ENCODE measurements at regions not wholly inside any gene's neighbourhood (a gene's known extent, or its start where the extent isn't known, plus 50 kb on each side); places are given as distances from the start of the nearest gene placed in this dataset.

DNA sequence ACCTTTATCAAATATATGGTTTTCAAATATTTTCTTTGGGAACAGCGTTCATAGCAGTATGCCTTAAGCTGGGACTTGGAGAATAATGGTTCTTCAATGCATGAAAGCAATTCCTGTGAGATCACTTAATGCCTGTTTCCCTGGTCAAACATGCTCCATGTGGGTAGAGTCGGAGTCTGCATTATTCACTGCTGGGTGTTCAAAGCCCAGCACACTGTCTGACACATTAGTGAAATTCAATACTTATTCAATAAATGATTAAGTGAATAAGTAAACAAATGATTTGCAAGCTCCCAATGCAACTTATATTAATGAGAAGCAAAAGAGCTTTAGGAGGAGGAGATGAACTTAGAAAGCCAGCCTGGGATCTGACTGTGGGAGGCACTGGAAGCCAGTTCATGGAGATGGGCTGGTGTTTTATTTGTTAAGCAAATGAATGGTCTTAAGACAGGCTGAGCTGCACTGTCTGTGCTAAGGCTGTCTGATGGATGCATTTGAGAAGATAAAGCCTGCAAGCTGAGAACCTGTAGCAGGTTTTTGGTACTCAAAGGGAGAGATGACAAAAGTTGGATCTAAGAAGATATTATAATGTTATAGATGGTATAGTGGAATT, 490.8 kb downstream of the MCTP2 start:
- Histone ChIP-seq H4K20me1 (ENCODE audit: insufficient read depth) (no peaks in the 10 kb centered on the region), H3K27ac (no peak overlapping the region), H3K9ac (no peak overlapping the region), H3K4me3 (no peak overlapping the region), H2AFZ (no peak overlapping the region), H3K27me3 (replicated peaks; ENCODE audit: insufficient read depth) (no peaks in the 10 kb centered on the region), H3K4me2 (ENCODE audit: unreplicated experiment) (no peak overlapping the region), H3K36me3 (ENCODE audit: low read depth) (no peaks in the 10 kb centered on the region), H3K9me3 (ENCODE audit: low read depth) (no peaks in the 10 kb centered on the region), H3K4me1 (ENCODE audit: insufficient read depth) (no peaks in the 10 kb centered on the region), H3K79me2 (ENCODE audit: insufficient read depth) (no peaks in the 10 kb centered on the region), H3K9me2 (ENCODE audit: insufficient read depth) (no peaks in the 10 kb centered on the region), H3F3A (ENCODE audit: insufficient read depth) (no peaks in the 10 kb centered on the region)
- DNase-seq: no peak
- TF ChIP-seq EZH2phosphoT487 (IDR thresholded peaks at IDR 0.05; ENCODE audit: insufficient read depth, low read depth) (no peak), EZH2 (IDR thresholded peaks at IDR 0.05; ENCODE audit: insufficient read depth, poor library complexity, severe bottlenecking) (no peak)
- WGBS, 2 experiments (ENCODE audit: low coverage in 1 of 2, low lambda C conversion rate in 2 of 2, missing lambda C conversion rate in 2 of 2): 18 to 21% methylated on average over 2 of the region's 2 CpGs
- in situ Hi-C loops (cut with MboI): no loop called here

GRCh38 chr15:94723801-94724200, 492.4 kb downstream of the MCTP2 start:
- H3K9ac ChIP-seq: no peak overlapping the region
- no peaks in the 10 kb centered on the region for H3K79me2 ChIP-seq (ENCODE audit: insufficient read depth)
- in situ Hi-C loops (cut with MboI): no loop called here
- no peaks in the 10 kb centered on the region for H3K36me3 ChIP-seq (ENCODE audit: low read depth)
- WGBS, 2 experiments (ENCODE audit: low coverage in 1 of 2, low lambda C conversion rate in 2 of 2, missing lambda C conversion rate in 2 of 2): 5 to 8% methylated on average over 2 of the region's 2 CpGs
- no peak for TF ChIP-seq EZH2 (IDR thresholded peaks at IDR 0.05; ENCODE audit: insufficient read depth, poor library complexity, severe bottlenecking)
- no peak for TF ChIP-seq EZH2phosphoT487 (IDR thresholded peaks at IDR 0.05; ENCODE audit: insufficient read depth, low read depth)
- H3K9me3 ChIP-seq (ENCODE audit: low read depth): no peaks in the 10 kb centered on the region
- no peak overlapping the region for H3K4me3 ChIP-seq
- H2AFZ ChIP-seq: no peak overlapping the region
- H3F3A ChIP-seq (ENCODE audit: insufficient read depth): no peaks in the 10 kb centered on the region
- H3K27me3 ChIP-seq (replicated peaks; ENCODE audit: insufficient read depth): no peaks in the 10 kb centered on the region
- H4K20me1 ChIP-seq (ENCODE audit: insufficient read depth): no peaks in the 10 kb centered on the region
- DNase-seq: no peak
- H3K9me2 ChIP-seq (ENCODE audit: insufficient read depth): no peaks in the 10 kb centered on the region
- no peak overlapping the region for H3K4me2 ChIP-seq (ENCODE audit: unreplicated experiment)
- H3K4me1 ChIP-seq (ENCODE audit: insufficient read depth): no peaks in the 10 kb centered on the region
- no peak overlapping the region for H3K27ac ChIP-seq

- no peak overlapping the region for H3K9ac ChIP-seq
- TF ChIP-seq EZH2phosphoT487 (IDR thresholded peaks at IDR 0.05; ENCODE audit: insufficient read depth, low read depth) (no peak), EZH2 (IDR thresholded peaks at IDR 0.05; ENCODE audit: insufficient read depth, poor library complexity, severe bottlenecking) (no peak)
- H3K4me1 ChIP-seq (ENCODE audit: insufficient read depth): no peaks in the 10 kb centered on the region
- H3K9me3 ChIP-seq (ENCODE audit: low read depth): peaks cover 3% of the 10 kb centered on the region
- DNase-seq: no peak
- H3K36me3 ChIP-seq (ENCODE audit: low read depth): no peaks in the 10 kb centered on the region
- WGBS, 2 experiments (ENCODE audit: low coverage in 1 of 2, low lambda C conversion rate in 2 of 2, missing lambda C conversion rate in 2 of 2): 34 to 38% methylated on average over 3 of the region's 3 CpGs
- H4K20me1 ChIP-seq (ENCODE audit: insufficient read depth): no peaks in the 10 kb centered on the region
- no peaks in the 10 kb centered on the region for H3K79me2 ChIP-seq (ENCODE audit: insufficient read depth)
- H2AFZ ChIP-seq: no peak overlapping the region
- no peak overlapping the region for H3K27ac ChIP-seq
- in situ Hi-C loops (cut with MboI): no loop called here
- H3F3A ChIP-seq (ENCODE audit: insufficient read depth): no peaks in the 10 kb centered on the region
- no peaks in the 10 kb centered on the region for H3K27me3 ChIP-seq (replicated peaks; ENCODE audit: insufficient read depth)
- no peak overlapping the region for H3K4me3 ChIP-seq
- H3K4me2 ChIP-seq (ENCODE audit: unreplicated experiment): no peak overlapping the region
- no peaks in the 10 kb centered on the region for H3K9me2 ChIP-seq (ENCODE audit: insufficient read depth)
These were observed 499.9 kb downstream of the MCTP2 start for GRCh38 chr15:94731286-94731685.

GRCh38 chr15:94734460-94734859, 503.1 kb downstream of the MCTP2 start:
- H3K9ac ChIP-seq: no peak overlapping the region
- in situ Hi-C loops (cut with MboI): no loop called here
- WGBS, 2 experiments (ENCODE audit: low coverage in 1 of 2, low lambda C conversion rate in 2 of 2, missing lambda C conversion rate in 2 of 2): 45 to 58% methylated on average over 1 of the region's 1 CpG

DNA sequence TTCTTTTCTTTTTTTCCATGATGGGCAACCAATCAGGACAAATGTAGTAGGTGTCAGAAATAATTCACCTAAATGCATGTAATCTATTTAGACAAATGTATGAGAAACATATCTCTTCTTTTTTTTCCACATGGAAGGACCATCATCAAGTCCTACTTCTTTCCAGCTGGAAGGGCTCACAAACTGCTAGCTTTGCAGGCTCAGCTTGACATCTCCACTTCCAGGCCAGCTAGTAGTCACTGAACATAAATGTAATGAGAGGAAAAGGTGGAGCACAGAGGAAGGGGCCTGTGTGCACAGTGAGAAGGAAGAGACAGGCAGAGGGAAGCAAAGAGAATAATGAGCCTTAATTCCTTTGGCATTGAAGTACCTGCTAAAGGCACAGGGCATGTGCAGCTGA, 504.9 kb downstream of the MCTP2 start:
- Histone ChIP-seq H4K20me1 (ENCODE audit: insufficient read depth) (no peaks in the 10 kb centered on the region), H3K4me2 (ENCODE audit: unreplicated experiment) (no peak overlapping the region), H3F3A (ENCODE audit: insufficient read depth) (no peaks in the 10 kb centered on the region), H3K4me1 (ENCODE audit: insufficient read depth) (no peaks in the 10 kb centered on the region), H3K9ac (no peak overlapping the region), H3K9me2 (ENCODE audit: insufficient read depth) (no peaks in the 10 kb centered on the region), H2AFZ (no peak overlapping the region), H3K4me3 (no peak overlapping the region), H3K9me3 (ENCODE audit: low read depth) (peaks cover 3% of the 10 kb centered on the region), H3K79me2 (ENCODE audit: insufficient read depth) (no peaks in the 10 kb centered on the region), H3K27ac (no peak overlapping the region), H3K27me3 (replicated peaks; ENCODE audit: insufficient read depth) (no peaks in the 10 kb centered on the region), H3K36me3 (ENCODE audit: low read depth) (no peaks in the 10 kb centered on the region)
- DNase-seq: no peak
- in situ Hi-C loops (cut with MboI): no loop called here
- TF ChIP-seq EZH2 (IDR thresholded peaks at IDR 0.05; ENCODE audit: insufficient read depth, poor library complexity, severe bottlenecking): no peak
- no peak for TF ChIP-seq EZH2phosphoT487 (IDR thresholded peaks at IDR 0.05; ENCODE audit: insufficient read depth, low read depth)

More at GRCh38 chr15:94734460-94734859, 503.1 kb downstream of the MCTP2 start:
- DNase-seq: no peak
- TF ChIP-seq EZH2 (IDR thresholded peaks at IDR 0.05; ENCODE audit: insufficient read depth, poor library complexity, severe bottlenecking) (no peak), EZH2phosphoT487 (IDR thresholded peaks at IDR 0.05; ENCODE audit: insufficient read depth, low read depth) (no peak)
- Histone ChIP-seq H3K4me2 (ENCODE audit: unreplicated experiment) (no peak overlapping the region), H2AFZ (no peak overlapping the region), H3K4me3 (no peak overlapping the region), H3K9me2 (ENCODE audit: insufficient read depth) (no peaks in the 10 kb centered on the region), H3K27ac (no peak overlapping the region), H3K79me2 (ENCODE audit: insufficient read depth) (no peaks in the 10 kb centered on the region), H3K4me1 (ENCODE audit: insufficient read depth) (no peaks in the 10 kb centered on the region), H3F3A (ENCODE audit: insufficient read depth) (no peaks in the 10 kb centered on the region), H3K36me3 (ENCODE audit: low read depth) (no peaks in the 10 kb centered on the region), H3K27me3 (replicated peaks; ENCODE audit: insufficient read depth) (no peaks in the 10 kb centered on the region), H4K20me1 (ENCODE audit: insufficient read depth) (no peaks in the 10 kb centered on the region), H3K9me3 (ENCODE audit: low read depth) (peaks cover 3% of the 10 kb centered on the region)

Measured in GM23248 (cell line).